H9 (cell line): ENCODE measurements at regions not wholly inside any gene's neighbourhood (a gene's known extent, or its start where the extent isn't known, plus 50 kb on each side); places are given as distances from the start of the nearest gene placed in this dataset.

Source experiments
- DNase-seq: peaks from one replicate; pipeline ENCODE4 v3.0.0-alpha.2; 2017
- H2AFZ ChIP-seq: one replicate; pipeline ENCODE4 v1.6.1; 2013; ENCODE audit warnings: mild to moderate bottlenecking, low read length, control low read depth, moderate library complexity
- H2AK5ac ChIP-seq: 2 replicates; pipeline ENCODE4 v1.6.1; 2013; ENCODE audit warnings: low read length, control low read depth, mixed read lengths; ENCODE audit not compliant: insufficient read length
- H2BK120ac ChIP-seq: one replicate; pipeline ENCODE4 v1.6.1; 2013; ENCODE audit warnings: low read depth, mild to moderate bottlenecking, low read length, control low read depth, inconsistent platforms; ENCODE audit not compliant: poor library complexity, severe bottlenecking
- H2BK12ac ChIP-seq: 2 replicates; pipeline ENCODE4 v1.6.1; 2013; ENCODE audit warnings: low read length, control low read depth, mixed read lengths, low read depth; ENCODE audit not compliant: insufficient read length
- H2BK15ac ChIP-seq: 2 replicates; pipeline ENCODE4 v1.6.1; 2013; ENCODE audit warnings: low read depth, low read length, control low read depth
- H2BK20ac ChIP-seq: one replicate; pipeline ENCODE4 v1.6.1; 2013; ENCODE audit warnings: low read depth, mild to moderate bottlenecking, low read length, control low read depth, inconsistent platforms; ENCODE audit not compliant: poor library complexity, severe bottlenecking
- H2BK5ac ChIP-seq: 2 replicates; pipeline ENCODE4 v1.6.1; 2013; ENCODE audit warnings: low read length, control low read depth, mixed read lengths; ENCODE audit not compliant: insufficient read length
- H3K14ac ChIP-seq: 2 replicates; pipeline ENCODE4 v1.6.1; 2013; ENCODE audit warnings: low read length, control low read depth; ENCODE audit not compliant: insufficient read depth
- H3K18ac ChIP-seq: 2 replicates; pipeline ENCODE4 v1.6.1; 2013; ENCODE audit warnings: low read depth, mild to moderate bottlenecking, mixed read lengths, low read length, control low read depth; ENCODE audit not compliant: insufficient read length
- H3K23ac ChIP-seq: 2 replicates; pipeline ENCODE4 v1.6.1; 2013; ENCODE audit warnings: low read length, control low read depth, mixed read lengths, low read depth; ENCODE audit not compliant: insufficient read length
- H3K23me2 ChIP-seq: 2 replicates; pipeline ENCODE4 v1.6.1; 2013; ENCODE audit warnings: low read depth, mild to moderate bottlenecking, mixed read lengths, low read length, control low read depth; ENCODE audit not compliant: insufficient read length, poor library complexity, severe bottlenecking
- H3K27ac ChIP-seq: 2 replicates; pipeline ENCODE4 v1.5.1; 2013; ENCODE audit warnings: low read length, control low read depth, mixed read lengths, low read depth; ENCODE audit not compliant: insufficient read length
- H3K27me3 ChIP-seq: 2 replicates; pipeline ENCODE4 v1.6.1; 2013; ENCODE audit warnings: low read length, control low read depth, inconsistent platforms; ENCODE audit not compliant: insufficient read depth
- H3K4ac ChIP-seq: 2 replicates; pipeline ENCODE4 v1.6.1; 2013; ENCODE audit warnings: low read depth, mild to moderate bottlenecking, control low read depth, inconsistent platforms, low read length, moderate library complexity
- H3K4me1 ChIP-seq: 2 replicates; pipeline ENCODE4 v1.6.1; 2013; ENCODE audit warnings: low read length, control low read depth, inconsistent platforms; ENCODE audit not compliant: insufficient read depth
- H3K4me2 ChIP-seq: 2 replicates; pipeline ENCODE4 v1.6.1; 2013; ENCODE audit warnings: low read length, control low read depth, mixed read lengths; ENCODE audit not compliant: insufficient read length, insufficient read depth
- H3K56ac ChIP-seq: 2 replicates; pipeline ENCODE4 v1.6.1; 2013; ENCODE audit warnings: low read depth, mild to moderate bottlenecking, mixed read lengths, low read length, control low read depth; ENCODE audit not compliant: insufficient read length
- H3K79me1 ChIP-seq: 2 replicates; pipeline ENCODE4 v1.6.1; 2013; ENCODE audit warnings: low read depth, mild to moderate bottlenecking, moderate library complexity, low read length, control low read depth, inconsistent platforms; ENCODE audit not compliant: insufficient read depth, poor library complexity, severe bottlenecking
- H3K79me2 ChIP-seq: 2 replicates; pipeline ENCODE4 v1.6.1; 2013; ENCODE audit warnings: low read length, control low read depth, inconsistent platforms; ENCODE audit not compliant: insufficient read depth
- H3K9ac ChIP-seq: 2 replicates; pipeline ENCODE4 v1.6.1; 2013; ENCODE audit warnings: low read length, control low read depth, mixed read lengths; ENCODE audit not compliant: insufficient read length; ENCODE audit errors: extremely low read depth
- H3K9me3 ChIP-seq: one replicate; pipeline ENCODE4 v1.6.1; 2013; ENCODE audit warnings: low read depth, low read length, inconsistent platforms; ENCODE audit not compliant: control insufficient read depth
- H3T11ph ChIP-seq: one replicate; pipeline ENCODE4 v1.6.1; 2013; ENCODE audit warnings: mild to moderate bottlenecking, low read length, control low read depth, inconsistent platforms
- H4K20me1 ChIP-seq: one replicate; pipeline ENCODE4 v1.6.1; 2013; ENCODE audit not compliant: control insufficient read depth, insufficient read length, insufficient read depth
- H4K5ac ChIP-seq: 2 replicates; pipeline ENCODE4 v1.6.1; 2013; ENCODE audit warnings: low read depth, mild to moderate bottlenecking, mixed read lengths, low read length, control low read depth; ENCODE audit not compliant: insufficient read length
- H4K8ac ChIP-seq: replicated peaks from 2 replicates; pipeline ENCODE4 v1.6.1; 2013; ENCODE audit warnings: low read length, control low read depth, mixed read lengths, low read depth; ENCODE audit not compliant: insufficient read length
- H4K91ac ChIP-seq: 2 replicates; pipeline ENCODE4 v1.6.1; 2013; ENCODE audit warnings: low read depth, mild to moderate bottlenecking, moderate library complexity, mixed read lengths, low read length, control low read depth; ENCODE audit not compliant: insufficient read length
- H3K27ac Mint-ChIP-seq, 3 experiments: 2 replicates in 2 of 3; 3 replicates in 1 of 3; pipeline ENCODE4 v1.8.0; 2020 to 2021; ENCODE audit warnings: mixed read lengths in 3 of 3, mild to moderate bottlenecking in 1 of 3, moderate library complexity in 1 of 3
- H3K27me3 Mint-ChIP-seq: 2 replicates; pipeline ENCODE4 v1.8.0; 2021; ENCODE audit warnings: low read depth, mild to moderate bottlenecking, moderate library complexity, mixed read lengths
- H3K36me3 Mint-ChIP-seq, 3 experiments: 2 replicates in 2 of 3; 3 replicates in 1 of 3; pipeline ENCODE4 v1.8.0; 2020 to 2021; ENCODE audit warnings: low read depth in 3 of 3, mixed read lengths in 3 of 3; ENCODE audit not compliant: insufficient read depth in 1 of 3
- H3K4me1 Mint-ChIP-seq, 2 experiments: 2 replicates each; pipeline ENCODE4 v1.8.0; 2020; ENCODE audit warnings: mixed read lengths in 2 of 2
- H3K4me3 Mint-ChIP-seq, 2 experiments: 2 replicates in 1 of 2; 3 replicates in 1 of 2; pipeline ENCODE4 v1.8.0; 2020 to 2021; ENCODE audit warnings: mild to moderate bottlenecking in 2 of 2, mixed read lengths in 2 of 2, moderate library complexity in 1 of 2
- H3K9me3 Mint-ChIP-seq, 2 experiments: 2 replicates in 1 of 2; 3 replicates in 1 of 2; pipeline ENCODE4 v1.8.0; 2020; ENCODE audit warnings: mild to moderate bottlenecking in 2 of 2, mixed read lengths in 2 of 2, moderate library complexity in 1 of 2
- CTCF ChIP-seq: fragments of 200-600 bp; sonication (generic); conservative IDR thresholded peaks from 3 replicates; pipeline ENCODE4 v1.8.0; 2021; ENCODE audit warnings: antibody characterized with exemption, mild to moderate bottlenecking
- WGBS: extraction: QIAGEN DNeasy Blood & Tissue Kit; methylation state at CpG from one replicate; pipeline ENCODE4 v1.1.7; 2013; ENCODE audit warnings: missing lambda C conversion rate, low lambda C conversion rate, mixed read lengths; ENCODE audit not compliant: insufficient read length; ENCODE audit errors: extremely low coverage; 5-methylcytosine and 5-hydroxymethylcytosine counted together

GRCh38 chr3:147119346-147119745 lies 287.0 kb downstream of the ZIC4 start:
- no peak overlapping the region for H2AK5ac ChIP-seq
- H3K27ac ChIP-seq: no peak overlapping the region
- no peak overlapping the region for H2BK20ac ChIP-seq
- no peak overlapping the region for H3K9ac ChIP-seq
- no peaks in the 10 kb centered on the region for H3K4me1 Mint-ChIP-seq
- H3K79me1 ChIP-seq: no peaks in the 10 kb centered on the region
- no peak overlapping the region for H3K23ac ChIP-seq
- no peak overlapping the region for H3K4me3 Mint-ChIP-seq
- no peak overlapping the region for H2AFZ ChIP-seq
- no peak overlapping the region for H3K18ac ChIP-seq
- H3K27ac Mint-ChIP-seq: no peak overlapping the region
- H2BK15ac ChIP-seq: no peak overlapping the region
- no peak overlapping the region for H2BK12ac ChIP-seq
- H3T11ph ChIP-seq: no peak overlapping the region
- H3K4me1 ChIP-seq: no peaks in the 10 kb centered on the region
- H2BK5ac ChIP-seq: no peak overlapping the region
- no peaks in the 10 kb centered on the region for H3K9me3 ChIP-seq
- H2BK120ac ChIP-seq: no peak overlapping the region
- H3K27me3 Mint-ChIP-seq: no peaks in the 10 kb centered on the region
- no peak overlapping the region for H4K8ac ChIP-seq
- H3K79me2 ChIP-seq: no peaks in the 10 kb centered on the region
- H3K14ac ChIP-seq: no peak overlapping the region
- H3K27me3 ChIP-seq: no peaks in the 10 kb centered on the region
- H3K23me2 ChIP-seq: no peaks in the 10 kb centered on the region
- no CpG with 5 or more reads among the region's 3 CpGs for WGBS
- no peak overlapping the region for H3K4ac ChIP-seq
- DNase-seq: no peak
- H4K5ac ChIP-seq: no peak overlapping the region
- H3K9me3 Mint-ChIP-seq: no peaks in the 10 kb centered on the region; a peak in 1 of 5 replicates
- H3K4me2 ChIP-seq: no peak overlapping the region
- no peak overlapping the region for H3K56ac ChIP-seq
- no peaks in the 10 kb centered on the region for H3K36me3 Mint-ChIP-seq
- no peak overlapping the region for H4K91ac ChIP-seq
- no peak for TF ChIP-seq CTCF
- no peaks in the 10 kb centered on the region for H4K20me1 ChIP-seq
